Testis (tissue), 2 donors: ENCODE measurements at regions not wholly inside any gene's neighbourhood (a gene's known extent, or its start where the extent isn't known, plus 50 kb on each side); places are given as distances from the start of the nearest gene placed in this dataset.

Experiments used
- DNase-seq: peaks from one replicate; pipeline ENCODE4 v3.0.0-alpha.2; 2019
- H3K27ac ChIP-seq, 2 donors: fragments of 200-600 bp; sonication (generic); one replicate each; pipeline ENCODE4 v1.5.1; 2019
- H3K27me3 ChIP-seq: fragments of 200-600 bp; sonication (generic); one replicate; pipeline ENCODE4 v1.5.1; 2019
- H3K36me3 ChIP-seq: fragments of 200-600 bp; sonication (generic); one replicate; pipeline ENCODE4 v1.5.1; 2017; ENCODE audit warnings: low read depth; ENCODE audit errors: missing control alignments
- H3K4me1 ChIP-seq: fragments of 200-600 bp; sonication (generic); one replicate; pipeline ENCODE4 v1.5.1; 2019
- H3K4me3 ChIP-seq, 2 donors: fragments of 200-600 bp; sonication (generic); one replicate each; pipeline ENCODE4 v1.5.1; 2017 to 2019
- H3K9me3 ChIP-seq: fragments of 200-600 bp; sonication (generic); one replicate; pipeline ENCODE4 v1.5.1; 2017
- POLR2A ChIP-seq: fragments of 450-650 bp; IDR thresholded peaks from one replicate; pipeline ENCODE4 v1.6.1; 2017; ENCODE audit warnings: antibody characterized with exemption, mild to moderate bottlenecking, moderate library complexity
- WGBS, 2 donors: methylation state at CpG; one replicate each; pipeline ENCODE4 v1.1.5; 2018; 5-methylcytosine and 5-hydroxymethylcytosine counted together
- intact Hi-C: fragments of 100-400 bp; cut with DNase I; formaldehyde crosslinking; loops from one replicate; pipeline ENCODE4 v1.15.1; 2023; ENCODE audit warnings: low total_unique reads
- TF ChIP-seq, protein P1 (sequence below), 3 experiments: fragments of 450-650 bp in 2 of 3; fragments of 200-600 bp in 1 of 3; sonication (generic) in 1 of 3; IDR thresholded peaks; one replicate each; pipeline ENCODE4 v1.5.1; 2016 to 2019; ENCODE audit warnings: antibody characterized with exemption in 3 of 3, mild to moderate bottlenecking in 2 of 3, moderate library complexity in 1 of 3

DNA sequence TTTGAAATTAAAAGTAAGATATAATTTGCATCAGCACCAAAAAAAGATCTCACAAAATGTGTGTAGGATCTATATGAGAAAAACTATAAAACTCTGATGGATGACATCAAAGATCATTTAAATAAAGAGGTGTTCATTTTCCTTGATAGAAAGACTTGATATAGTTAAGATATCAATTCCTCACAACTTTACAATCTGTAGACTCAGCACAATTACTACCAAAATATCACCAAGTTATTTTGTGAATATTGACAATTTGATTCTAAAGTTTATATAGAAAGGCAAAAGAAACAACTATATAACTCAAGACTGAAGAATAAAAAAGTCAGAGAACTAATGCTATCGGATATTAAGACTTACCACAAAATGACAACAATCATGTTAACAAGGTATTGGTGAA, 638.9 kb downstream of the HS3ST4 start:
- 93 to 98% methylated on average over 1 of the region's 1 CpG for WGBS, 2 donors
- H3K27me3 ChIP-seq = no peaks in the 10 kb centered on the region
- TF ChIP-seq, protein P1, sequence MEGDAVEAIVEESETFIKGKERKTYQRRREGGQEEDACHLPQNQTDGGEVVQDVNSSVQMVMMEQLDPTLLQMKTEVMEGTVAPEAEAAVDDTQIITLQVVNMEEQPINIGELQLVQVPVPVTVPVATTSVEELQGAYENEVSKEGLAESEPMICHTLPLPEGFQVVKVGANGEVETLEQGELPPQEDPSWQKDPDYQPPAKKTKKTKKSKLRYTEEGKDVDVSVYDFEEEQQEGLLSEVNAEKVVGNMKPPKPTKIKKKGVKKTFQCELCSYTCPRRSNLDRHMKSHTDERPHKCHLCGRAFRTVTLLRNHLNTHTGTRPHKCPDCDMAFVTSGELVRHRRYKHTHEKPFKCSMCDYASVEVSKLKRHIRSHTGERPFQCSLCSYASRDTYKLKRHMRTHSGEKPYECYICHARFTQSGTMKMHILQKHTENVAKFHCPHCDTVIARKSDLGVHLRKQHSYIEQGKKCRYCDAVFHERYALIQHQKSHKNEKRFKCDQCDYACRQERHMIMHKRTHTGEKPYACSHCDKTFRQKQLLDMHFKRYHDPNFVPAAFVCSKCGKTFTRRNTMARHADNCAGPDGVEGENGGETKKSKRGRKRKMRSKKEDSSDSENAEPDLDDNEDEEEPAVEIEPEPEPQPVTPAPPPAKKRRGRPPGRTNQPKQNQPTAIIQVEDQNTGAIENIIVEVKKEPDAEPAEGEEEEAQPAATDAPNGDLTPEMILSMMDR (IDR thresholded peaks at IDR 0.05) = no peak
- TF ChIP-seq POLR2A = no peak
- intact Hi-C loops = no loop called here
- DNase-seq = no peak
- no peak overlapping the region for H3K4me3 ChIP-seq
- H3K36me3 ChIP-seq = no peaks in the 10 kb centered on the region
- no peak overlapping the region for H3K27ac ChIP-seq
- no peaks in the 10 kb centered on the region for H3K4me1 ChIP-seq
- H3K9me3 ChIP-seq = no peaks in the 10 kb centered on the region

DNA sequence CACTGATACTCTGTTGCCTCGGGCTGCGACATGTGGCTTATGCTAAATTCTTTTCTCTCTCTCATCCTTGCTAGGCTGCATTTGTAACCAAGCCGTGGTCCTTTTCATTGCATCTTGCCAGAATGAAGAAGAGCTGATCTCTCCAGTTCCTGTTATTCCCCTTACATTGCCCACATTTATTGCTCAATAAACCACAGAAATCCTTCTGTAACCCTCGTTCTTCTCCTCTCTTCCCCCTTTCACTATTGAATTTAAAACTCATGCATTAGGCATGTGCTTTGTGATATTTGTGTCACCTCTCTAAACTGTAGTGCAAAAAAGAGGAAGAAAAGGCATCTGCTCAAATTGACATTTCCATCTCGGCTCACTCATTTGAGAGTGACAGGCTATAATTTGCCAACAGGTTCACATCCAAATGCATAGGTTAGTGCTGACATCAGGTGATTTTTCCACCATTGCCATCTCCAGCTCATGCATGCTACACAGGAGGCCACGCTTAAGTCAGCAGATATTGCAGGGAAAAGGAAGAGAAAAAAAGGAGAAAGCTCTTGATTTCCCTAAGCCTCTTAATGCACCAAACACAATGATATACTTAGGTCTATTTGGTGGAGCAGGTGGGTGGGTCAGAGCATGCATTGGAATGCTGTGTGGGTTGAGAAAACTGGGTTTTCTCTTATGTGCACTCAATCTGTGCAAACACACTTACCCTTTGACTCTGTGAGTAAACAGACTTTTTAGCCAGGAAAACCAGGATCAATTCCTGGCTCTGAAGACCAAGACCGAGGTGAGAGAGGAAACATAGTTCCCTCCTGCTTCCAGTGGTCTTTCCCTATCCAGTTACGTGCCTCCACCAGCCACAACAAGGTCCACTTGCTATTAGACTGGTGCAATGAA, 642.7 kb downstream of the HS3ST4 start:
- H3K4me1 ChIP-seq = no peaks in the 10 kb centered on the region
- DNase-seq = no peak
- H3K9me3 ChIP-seq = no peaks in the 10 kb centered on the region
- no peak overlapping the region for H3K27ac ChIP-seq
- 66 to 73% methylated on average over 8 of the region's 8 CpGs for WGBS, 2 donors
- intact Hi-C loops = no loop called here
- no peak overlapping the region for H3K4me3 ChIP-seq
- no peak for TF ChIP-seq POLR2A
- TF ChIP-seq, protein P1 (IDR thresholded peaks at IDR 0.05) = no peak
- H3K27me3 ChIP-seq = no peaks in the 10 kb centered on the region
- H3K36me3 ChIP-seq = no peaks in the 10 kb centered on the region

DNA sequence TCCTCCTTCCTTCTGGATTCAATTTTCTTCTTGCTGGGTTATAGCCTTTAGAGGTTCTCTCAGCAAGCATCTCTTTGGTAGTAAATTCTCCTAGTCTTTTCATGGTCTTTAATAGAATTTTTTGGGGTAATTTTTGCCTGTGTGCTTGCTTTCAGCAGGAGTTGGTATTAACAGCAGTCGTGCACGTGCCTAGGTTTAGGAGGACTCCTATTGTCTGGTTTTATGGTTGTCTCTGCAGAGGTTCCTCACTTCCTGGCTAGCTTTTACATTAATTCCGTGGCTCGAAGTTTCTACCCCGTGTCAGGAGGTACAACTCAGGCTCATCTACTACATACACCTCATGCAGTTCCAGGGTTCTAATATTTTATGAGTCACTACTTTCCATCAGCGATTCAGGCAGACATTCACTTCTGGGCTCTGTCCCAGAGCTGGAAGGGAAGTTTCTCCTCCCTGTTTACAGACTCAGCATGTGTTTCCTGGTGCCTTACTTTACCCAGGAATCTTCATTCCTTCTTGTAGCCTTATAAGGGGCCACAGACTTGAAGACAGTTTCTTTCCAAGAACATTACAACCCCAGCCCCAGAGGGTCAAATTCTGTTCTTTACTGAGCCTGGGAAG, 643.6 kb downstream of the HS3ST4 start:
- TF ChIP-seq, protein P1 (IDR thresholded peaks at IDR 0.05) = no peak
- TF ChIP-seq POLR2A = no peak
- no peaks in the 10 kb centered on the region for H3K36me3 ChIP-seq
- no peaks in the 10 kb centered on the region for H3K27me3 ChIP-seq
- no peak overlapping the region for H3K4me3 ChIP-seq
- DNase-seq = no peak
- H3K27ac ChIP-seq = no peak overlapping the region
- H3K9me3 ChIP-seq = no peaks in the 10 kb centered on the region
- intact Hi-C loops = no loop called here
- no peaks in the 10 kb centered on the region for H3K4me1 ChIP-seq
- WGBS, 2 donors = 88 to 92% methylated on average over 6 of the region's 6 CpGs

DNA sequence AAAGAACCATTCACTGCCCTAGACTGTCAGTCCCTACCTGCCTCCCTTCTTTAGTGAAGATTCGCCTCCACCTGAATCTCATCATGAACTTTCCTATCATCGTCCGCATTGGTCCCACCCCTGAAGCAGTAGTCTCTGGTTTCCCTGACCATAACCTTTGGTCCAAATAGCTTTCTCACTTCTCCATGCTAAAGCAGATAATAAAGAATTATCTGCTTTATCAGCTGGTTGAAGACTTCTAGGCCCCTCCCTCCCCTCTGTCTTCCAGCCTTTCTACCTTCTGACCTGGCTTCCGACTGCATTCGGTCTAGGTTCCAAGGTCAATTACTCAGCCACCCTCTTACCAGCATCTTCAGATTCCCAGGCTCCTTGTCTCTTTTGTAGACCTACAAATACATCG, 650.9 kb downstream of the HS3ST4 start:
- Histone ChIP-seq H3K4me1 (no peaks in the 10 kb centered on the region), H3K36me3 (no peaks in the 10 kb centered on the region), H3K27me3 (no peaks in the 10 kb centered on the region), H3K4me3 (no peak overlapping the region), H3K9me3 (no peaks in the 10 kb centered on the region), H3K27ac (no peak overlapping the region)
- TF ChIP-seq POLR2A = no peak
- TF ChIP-seq, protein P1 (IDR thresholded peaks at IDR 0.05) = no peak
- no peak for DNase-seq
- intact Hi-C loops = no loop called here
- WGBS, 2 donors = 82 to 93% methylated on average over 6 of the region's 6 CpGs
